NCI-H69 (cell line): ENCODE measurements at regions not wholly inside any gene's neighbourhood (a gene's known extent, or its start where the extent isn't known, plus 50 kb on each side); places are given as distances from the start of the nearest gene placed in this dataset.
"Not testable (repeated sequence)": the region's sequence is repeated elsewhere in the genome, so short reads cannot be mapped to it uniquely, and the experiment has no call there.

Source experiments
- DNase-seq: peaks from one replicate; lab custom pipeline; 2025; lab: John Stamatoyannopoulos, UW

DNA sequence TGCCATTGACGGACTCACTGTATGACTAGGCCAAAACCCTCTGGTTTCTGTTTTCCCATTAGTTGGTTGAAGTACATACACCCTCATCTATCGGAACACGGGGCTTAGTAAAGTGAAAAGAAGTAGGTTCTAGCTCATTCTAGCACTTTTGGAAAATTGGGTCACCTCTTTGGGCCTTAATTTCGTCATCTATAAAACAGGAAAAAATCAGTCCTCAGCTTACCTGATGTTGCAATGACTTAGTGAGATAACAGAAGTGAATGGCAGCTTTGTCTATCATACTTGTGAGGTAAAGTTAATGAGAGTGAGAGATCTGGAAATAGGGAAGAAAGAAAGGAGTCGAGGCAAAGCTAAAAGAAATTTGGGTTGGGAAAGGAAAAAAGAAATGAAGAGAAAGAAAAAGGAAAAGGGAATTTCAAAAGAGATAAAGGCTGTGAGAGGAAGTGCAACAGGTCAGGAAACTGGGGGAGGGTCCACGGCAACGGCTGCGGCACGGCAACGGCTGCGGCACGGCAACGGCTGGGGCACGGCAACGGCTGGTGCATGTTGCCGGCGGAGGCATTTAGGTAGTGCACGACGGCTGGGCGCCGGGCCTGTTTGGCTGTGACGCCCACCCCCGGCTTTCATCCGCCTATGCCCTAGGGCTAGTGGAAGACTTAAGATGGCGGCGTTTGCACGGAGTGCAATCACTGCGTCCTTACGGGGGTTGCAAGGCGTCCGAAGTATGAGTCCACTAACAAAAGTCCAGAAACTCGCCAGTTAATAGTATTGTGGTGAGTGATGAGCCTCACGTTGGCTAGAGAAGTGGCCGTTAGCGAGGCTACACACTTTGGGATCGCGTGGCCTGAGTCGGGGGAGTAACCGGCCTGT is 91.4 kb upstream of the XIST start:
- peak; percentile 93 for DNase-seq

DNA sequence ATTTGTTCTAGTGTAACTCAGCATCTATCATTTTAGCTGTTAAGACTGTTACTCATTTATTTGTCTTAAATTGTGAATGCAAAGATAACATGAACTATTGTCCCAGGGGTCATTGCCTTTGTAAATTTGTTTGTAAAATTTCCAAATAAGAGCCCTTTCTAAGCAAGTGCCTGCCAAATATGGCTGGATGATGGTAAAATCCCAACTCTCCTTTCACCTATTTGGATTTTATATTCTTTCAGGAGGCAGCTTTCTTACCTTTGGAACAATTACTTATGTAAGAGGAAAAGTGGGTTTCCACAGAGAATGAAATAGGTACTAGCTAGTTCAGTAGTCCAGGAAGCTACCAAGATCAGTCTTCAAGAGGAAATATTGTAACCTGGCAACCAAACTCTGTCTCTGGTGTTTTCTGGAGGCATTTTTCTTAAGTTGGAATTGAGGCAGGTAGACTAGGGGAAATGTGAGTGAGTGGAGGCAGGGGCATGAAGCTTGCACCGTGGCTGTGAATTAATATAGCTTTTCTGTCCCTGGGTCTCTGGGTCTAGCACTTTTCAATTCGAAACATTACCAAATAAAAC is 88.5 kb upstream of the XIST start:
- DNase-seq: no peak

DNA sequence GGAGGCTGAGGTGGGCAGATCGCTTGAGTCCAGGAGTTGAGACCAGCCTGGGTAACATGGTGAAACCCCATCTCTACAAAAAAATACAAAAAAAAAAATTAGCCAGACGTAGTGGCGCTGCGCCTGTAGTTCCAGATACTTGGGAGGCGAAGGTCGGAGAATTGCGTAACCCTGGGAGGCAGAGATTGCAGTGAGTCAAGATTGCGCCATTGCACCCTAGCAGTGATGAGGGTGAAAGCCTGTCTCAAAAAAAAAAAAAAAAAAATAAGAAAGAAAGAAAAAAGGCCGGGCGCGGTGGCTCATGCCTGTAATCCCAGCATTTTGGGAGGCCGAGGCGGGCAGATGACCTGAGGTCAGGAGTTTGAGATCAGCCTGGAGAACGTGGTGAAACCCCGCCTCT is 85.3 kb upstream of the XIST start:
- DNase-seq: not testable (repeated sequence)

DNA sequence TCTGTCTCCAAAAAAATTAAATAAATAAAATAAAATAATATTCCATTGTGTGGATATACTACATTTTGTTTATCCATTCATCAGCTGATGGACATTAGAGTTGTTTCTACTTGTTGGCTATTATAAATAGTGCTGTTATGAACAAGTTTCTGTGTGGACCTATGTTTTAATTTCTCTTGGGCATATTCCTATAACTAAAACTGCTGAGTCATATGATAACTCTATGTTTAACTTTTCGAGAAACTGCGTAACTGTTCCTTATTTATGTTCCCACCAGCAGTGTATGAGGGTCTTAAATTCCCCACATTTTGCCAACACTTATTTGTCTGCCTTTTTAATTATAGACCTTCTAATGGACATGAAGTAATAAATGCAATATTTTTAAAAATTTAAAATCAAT is 80.0 kb upstream of the XIST start:
- no peak for DNase-seq

DNA sequence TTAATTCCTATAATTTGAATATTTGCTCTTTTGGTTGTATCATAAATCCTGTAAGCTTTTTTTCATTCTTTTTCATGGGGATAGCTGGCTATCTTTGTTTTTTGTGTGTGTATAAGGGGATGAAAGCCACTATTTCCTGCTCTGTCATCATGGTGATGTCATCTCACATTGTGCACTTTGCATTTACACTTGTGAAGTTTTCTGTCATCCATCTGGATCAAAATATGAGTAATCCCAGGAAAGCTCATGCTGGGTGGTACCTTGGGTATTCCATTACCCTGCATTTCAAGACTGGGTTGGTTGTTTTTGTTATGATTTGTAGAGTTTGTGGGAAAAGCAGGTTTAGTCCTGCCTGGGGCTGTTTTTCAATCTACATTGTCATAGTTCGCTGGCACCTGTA is 77.8 kb upstream of the XIST start:
- DNase-seq: peak; percentile 0

DNA sequence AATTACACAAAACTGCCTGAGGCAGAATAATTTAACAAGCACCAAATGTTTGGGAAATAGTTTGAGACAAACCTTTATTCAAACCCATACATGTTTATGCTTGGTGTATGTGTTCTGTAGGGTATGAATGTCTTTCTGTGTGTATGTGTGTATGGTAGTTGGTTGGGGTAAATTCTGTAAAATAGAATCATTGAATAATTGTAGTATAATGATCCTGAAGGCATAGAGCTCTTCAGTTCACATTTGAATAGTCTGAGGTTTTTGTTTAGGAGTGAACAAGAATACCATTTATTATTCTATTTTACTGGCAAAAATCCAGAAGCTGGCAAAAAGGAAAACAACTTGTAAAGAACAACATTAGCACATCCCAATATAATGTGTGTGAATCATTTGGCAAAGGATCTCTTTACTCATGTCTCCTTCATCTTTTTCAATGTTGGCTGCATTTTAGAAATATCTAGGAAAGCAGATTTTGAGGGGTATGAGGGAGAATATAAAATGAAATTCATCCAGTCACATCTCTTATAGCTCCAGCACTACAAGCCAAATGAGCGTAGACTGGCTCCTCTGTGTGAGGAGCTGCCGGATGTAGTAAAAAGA is 70.4 kb upstream of the XIST start:
- no peak for DNase-seq

DNA sequence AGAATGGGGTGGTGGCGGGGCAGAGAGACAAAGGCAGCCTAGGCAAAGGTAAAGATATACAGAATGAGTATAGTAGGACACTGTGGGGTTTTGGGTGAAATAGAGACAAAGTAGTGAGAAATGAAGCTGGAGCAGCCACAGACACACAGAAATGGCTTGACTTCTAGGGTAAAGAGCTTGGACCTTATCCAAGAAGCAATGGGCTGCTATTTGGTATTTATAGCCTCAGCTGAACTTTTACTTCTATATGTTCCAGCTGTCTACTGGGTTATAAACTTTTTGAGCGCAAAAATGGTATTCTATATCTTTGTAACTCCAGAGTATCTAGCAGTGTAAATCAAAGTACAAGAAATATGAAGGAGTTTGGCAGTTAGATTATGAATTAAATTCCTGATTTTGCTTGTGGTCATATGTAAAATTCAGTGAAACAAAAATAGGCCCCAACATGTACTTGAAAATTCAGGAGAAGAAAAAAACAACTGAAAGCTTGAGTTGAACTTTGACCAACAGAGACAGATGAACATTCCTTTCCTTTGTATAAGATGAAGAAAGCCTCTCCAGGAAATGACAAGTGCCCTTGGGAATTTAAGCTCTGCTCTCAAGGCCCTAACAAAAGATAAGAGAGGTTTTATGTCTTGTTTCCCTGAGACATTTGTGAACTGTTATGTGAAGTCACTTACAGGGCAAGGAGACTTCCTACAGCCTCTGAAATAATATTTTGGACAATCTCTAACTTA is 64.6 kb upstream of the XIST start:
- no peak for DNase-seq

DNA sequence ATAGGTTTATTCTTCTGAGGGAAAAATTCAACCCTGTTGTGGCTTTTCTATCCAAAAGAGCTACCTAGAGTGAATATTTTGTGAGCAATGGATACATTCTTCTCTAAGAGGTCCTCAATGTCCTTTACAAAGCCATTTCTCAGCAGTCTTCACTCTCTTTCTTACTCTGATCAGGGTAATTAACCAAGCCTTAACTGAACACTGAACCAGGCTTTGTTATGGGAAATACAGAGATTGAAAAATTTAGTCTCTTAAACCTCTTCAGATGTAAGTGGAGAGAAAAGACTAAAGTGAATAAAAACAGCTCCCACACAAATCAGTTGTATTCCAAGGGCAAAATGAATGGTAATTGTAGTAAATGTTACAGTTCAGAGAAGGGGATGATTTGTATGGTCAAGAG is 64.0 kb upstream of the XIST start:
- no peak for DNase-seq

DNA sequence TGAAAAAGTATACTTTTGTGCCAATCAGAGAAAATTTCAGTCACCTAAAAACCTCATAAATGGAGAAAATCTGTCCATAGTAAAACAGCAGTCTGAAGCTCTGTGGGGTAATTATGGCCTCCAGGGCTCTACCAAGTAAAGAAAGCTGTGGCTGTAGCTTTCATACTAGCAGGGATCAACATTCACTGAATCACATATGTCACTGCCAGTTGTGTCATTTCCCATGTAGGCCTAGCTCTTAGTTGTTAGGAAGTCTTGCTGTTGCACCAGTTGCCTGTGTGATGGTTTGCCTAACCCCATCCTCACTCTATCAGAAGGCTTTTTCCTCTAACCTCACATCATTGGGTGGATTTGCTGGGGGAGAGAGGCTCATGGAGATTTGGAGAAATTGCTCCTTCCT is 62.3 kb upstream of the XIST start:
- DNase-seq: not testable (repeated sequence)

DNA sequence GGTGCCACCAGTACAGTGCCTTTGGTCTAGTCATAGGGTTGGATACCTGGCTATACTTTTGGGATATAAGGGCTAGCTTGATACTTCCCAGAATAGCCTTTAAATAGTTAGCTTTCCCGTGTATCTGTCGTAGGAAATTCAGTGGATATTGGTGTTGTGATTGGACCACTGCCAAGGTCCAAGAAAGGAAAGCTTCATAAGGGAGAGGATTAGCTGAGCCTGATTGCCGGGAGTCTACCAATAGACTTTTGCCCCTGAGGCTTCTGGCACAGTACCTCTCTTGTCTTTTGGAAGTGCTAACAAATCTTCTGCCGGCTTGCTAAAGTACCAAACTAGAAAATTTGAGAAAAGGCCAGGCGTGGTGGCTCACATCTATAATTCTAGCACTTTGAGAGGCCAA is 61.1 kb upstream of the XIST start:
- no peak for DNase-seq

DNA sequence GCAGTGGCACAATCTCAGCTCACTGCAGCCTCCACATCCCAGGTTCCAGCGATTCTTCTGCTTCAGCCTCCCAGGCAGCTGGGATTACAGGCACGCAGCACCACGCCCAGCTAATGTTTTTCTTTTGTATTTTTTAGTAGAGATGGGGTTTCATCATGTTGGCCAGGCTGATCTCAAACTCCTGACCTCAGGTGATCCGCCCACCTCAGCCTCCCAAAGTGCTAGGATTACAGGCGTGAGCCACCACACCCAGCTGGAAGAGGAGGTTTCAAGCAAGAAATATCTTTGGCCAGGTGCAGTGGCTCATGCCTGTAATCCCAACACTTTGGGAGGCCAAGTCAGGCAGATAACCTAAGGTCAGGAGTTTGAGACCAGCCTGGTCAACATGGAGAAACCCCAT is 59.4 kb upstream of the XIST start:
- DNase-seq: not testable (repeated sequence)

DNA sequence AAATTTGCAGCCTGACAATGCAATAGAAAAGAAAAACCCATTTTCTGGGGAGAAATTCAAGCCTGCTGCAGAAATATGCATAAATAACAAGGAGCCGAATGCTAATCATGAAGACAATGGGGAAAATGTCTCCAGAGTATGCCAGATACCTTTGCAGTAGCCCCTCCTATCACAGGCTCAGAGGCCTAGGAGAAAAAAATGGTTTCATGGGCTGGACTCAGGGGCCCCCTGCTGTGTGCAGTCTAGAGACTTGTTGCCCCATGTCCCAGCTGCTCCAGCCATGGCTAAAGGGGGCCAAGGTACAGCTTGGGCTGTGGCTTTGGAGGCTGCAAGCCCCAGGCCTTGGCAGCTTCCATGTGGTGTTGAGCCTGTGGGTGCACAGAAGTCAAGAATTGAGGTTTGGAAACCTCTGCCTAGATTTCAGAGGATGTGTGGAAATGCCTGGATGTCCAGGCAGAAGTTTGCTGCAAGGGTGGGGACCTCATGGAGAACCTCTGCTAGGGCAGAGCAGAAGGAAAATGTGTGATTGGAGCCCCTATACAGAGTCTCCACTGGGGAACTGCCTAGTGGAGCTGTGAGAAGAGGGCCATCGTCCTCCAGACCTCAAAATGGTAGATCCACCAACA is 53.3 kb upstream of the XIST start:
- not testable (repeated sequence) for DNase-seq

DNA sequence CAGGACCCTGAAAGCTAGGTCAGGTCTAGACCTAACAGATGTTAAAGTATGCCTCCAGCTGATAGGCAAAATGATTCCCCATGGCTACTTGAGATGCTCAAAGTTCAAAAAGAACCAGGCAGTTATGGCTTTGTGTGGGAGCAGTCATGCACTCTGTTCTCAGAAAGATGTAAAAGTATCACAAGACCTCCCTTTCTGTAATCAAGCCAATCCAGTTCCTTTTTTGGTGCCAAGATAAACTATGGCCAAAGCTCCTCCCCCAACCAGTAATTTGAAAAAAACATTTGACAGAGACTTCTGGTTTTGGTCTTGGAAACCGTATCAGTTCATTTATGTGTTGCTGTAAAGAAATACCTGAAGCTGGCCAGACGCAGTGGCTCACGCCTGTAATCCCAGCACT is 51.4 kb upstream of the XIST start:
- no peak for DNase-seq
